Breast epithelium (tissue), 4 donors: ENCODE measurements at regions not wholly inside any gene's neighbourhood (a gene's known extent, or its start where the extent isn't known, plus 50 kb on each side); places are given as distances from the start of the nearest gene placed in this dataset.
A peak's percentile ranks its signal among the peaks of the same experiment; 100 is the strongest.

Experiments used
- DNase-seq, 2 donors: peaks; one replicate each; pipeline ENCODE4 v3.0.0-alpha.2; 2019; ENCODE audit warnings: low spot score in 2 of 2
- H3K27ac ChIP-seq, 2 donors: fragments of 200-600 bp; sonication (generic) in 1 of 2; one replicate each; pipeline ENCODE4 v1.5.1; 2016 to 2019; ENCODE audit warnings: mild to moderate bottlenecking in 1 of 2
- H3K27me3 ChIP-seq, 2 donors: fragments of 200-600 bp; sonication (generic) in 1 of 2; one replicate each; pipeline versions ENCODE4 v1.5.1 to v1.6.0; 2017 to 2019; ENCODE audit warnings: control low read depth in 1 of 2, mild to moderate bottlenecking in 1 of 2
- H3K36me3 ChIP-seq: fragments of 200-600 bp; one replicate; pipeline ENCODE4 v1.5.1; 2019
- H3K4me1 ChIP-seq, 2 donors: fragments of 200-600 bp; sonication (generic); one replicate each; pipeline ENCODE4 v1.5.1; 2016 to 2019; ENCODE audit warnings: control low read depth in 1 of 2
- H3K4me3 ChIP-seq, 3 donors: fragments of 200-600 bp; sonication (generic); 1 replicate in 2 of 3; 2 replicates in 1 of 3; pipeline ENCODE4 v1.5.1; 2016 to 2019; ENCODE audit warnings: mild to moderate bottlenecking in 3 of 3, moderate library complexity in 2 of 3
- H3K9me3 ChIP-seq, 2 donors: fragments of 200-600 bp; sonication (generic) in 1 of 2; one replicate each; pipeline ENCODE4 v1.5.1; 2016 to 2019; ENCODE audit warnings: control low read depth in 1 of 2
- POLR2A ChIP-seq: fragments of 450-650 bp; IDR thresholded peaks from one replicate; pipeline ENCODE4 v1.6.1; 2016; ENCODE audit warnings: antibody characterized with exemption, mild to moderate bottlenecking, moderate library complexity
- POLR2AphosphoS5 ChIP-seq, 3 donors: sonication (generic); formaldehyde crosslinking; IDR thresholded peaks; one replicate each; pipeline ENCODE4 v1.6.1; 2017; ENCODE audit warnings: antibody characterized with exemption in 3 of 3
- intact Hi-C: fragments of 100-400 bp; cut with DNase I; formaldehyde crosslinking; loops from one replicate; pipeline ENCODE4 v1.15.1; 2023; ENCODE audit warnings: low total_unique reads
- TF ChIP-seq, protein P1 (sequence below), 3 donors: fragments of 450-650 bp; IDR thresholded peaks; one replicate each; pipeline ENCODE4 v1.5.1; 2016 to 2017; ENCODE audit warnings: antibody characterized with exemption in 3 of 3, mild to moderate bottlenecking in 3 of 3, moderate library complexity in 3 of 3

DNA sequence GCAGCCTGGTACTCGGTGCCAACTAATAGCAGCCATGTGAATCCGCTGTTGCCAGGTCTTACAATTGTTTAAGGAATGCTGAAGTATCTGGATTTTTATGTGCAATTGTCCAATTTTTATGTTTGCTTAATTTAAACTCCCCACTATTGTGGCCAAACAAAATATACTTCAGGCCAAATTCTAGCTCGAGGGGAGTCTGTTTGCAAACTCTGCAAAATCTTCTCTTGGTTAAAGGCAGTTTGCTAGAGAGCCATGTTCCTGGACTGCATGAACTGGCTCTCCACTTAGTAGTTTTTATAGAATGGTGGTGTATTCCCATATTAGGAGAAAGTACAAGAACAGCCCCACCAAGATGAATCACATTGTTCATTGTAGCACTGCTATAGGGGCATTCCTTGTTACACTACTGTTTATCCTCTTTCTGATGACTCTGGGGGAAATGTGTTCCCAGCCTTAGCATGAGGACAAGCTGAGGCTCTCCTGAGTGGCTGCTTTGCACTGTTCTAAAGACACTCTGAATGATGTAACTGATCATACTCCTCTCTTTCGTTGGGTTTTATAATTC, 178.0 kb upstream of the GLI3 start:
- Histone ChIP-seq H3K9me3 (no peaks in the 10 kb centered on the region), H3K4me1 (no peaks in the 10 kb centered on the region), H3K4me3 (no peak overlapping the region), H3K36me3 (no peaks in the 10 kb centered on the region), H3K27me3 (no peaks in the 10 kb centered on the region), H3K27ac (no peak overlapping the region)
- DNase-seq = no peak
- intact Hi-C loops = no loop called here
- TF ChIP-seq POLR2A = no peak
- TF ChIP-seq, protein P1, sequence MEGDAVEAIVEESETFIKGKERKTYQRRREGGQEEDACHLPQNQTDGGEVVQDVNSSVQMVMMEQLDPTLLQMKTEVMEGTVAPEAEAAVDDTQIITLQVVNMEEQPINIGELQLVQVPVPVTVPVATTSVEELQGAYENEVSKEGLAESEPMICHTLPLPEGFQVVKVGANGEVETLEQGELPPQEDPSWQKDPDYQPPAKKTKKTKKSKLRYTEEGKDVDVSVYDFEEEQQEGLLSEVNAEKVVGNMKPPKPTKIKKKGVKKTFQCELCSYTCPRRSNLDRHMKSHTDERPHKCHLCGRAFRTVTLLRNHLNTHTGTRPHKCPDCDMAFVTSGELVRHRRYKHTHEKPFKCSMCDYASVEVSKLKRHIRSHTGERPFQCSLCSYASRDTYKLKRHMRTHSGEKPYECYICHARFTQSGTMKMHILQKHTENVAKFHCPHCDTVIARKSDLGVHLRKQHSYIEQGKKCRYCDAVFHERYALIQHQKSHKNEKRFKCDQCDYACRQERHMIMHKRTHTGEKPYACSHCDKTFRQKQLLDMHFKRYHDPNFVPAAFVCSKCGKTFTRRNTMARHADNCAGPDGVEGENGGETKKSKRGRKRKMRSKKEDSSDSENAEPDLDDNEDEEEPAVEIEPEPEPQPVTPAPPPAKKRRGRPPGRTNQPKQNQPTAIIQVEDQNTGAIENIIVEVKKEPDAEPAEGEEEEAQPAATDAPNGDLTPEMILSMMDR (IDR thresholded peaks at IDR 0.05) = no peak
- no peak for TF ChIP-seq POLR2AphosphoS5 (IDR thresholded peaks at IDR 0.05)

DNA sequence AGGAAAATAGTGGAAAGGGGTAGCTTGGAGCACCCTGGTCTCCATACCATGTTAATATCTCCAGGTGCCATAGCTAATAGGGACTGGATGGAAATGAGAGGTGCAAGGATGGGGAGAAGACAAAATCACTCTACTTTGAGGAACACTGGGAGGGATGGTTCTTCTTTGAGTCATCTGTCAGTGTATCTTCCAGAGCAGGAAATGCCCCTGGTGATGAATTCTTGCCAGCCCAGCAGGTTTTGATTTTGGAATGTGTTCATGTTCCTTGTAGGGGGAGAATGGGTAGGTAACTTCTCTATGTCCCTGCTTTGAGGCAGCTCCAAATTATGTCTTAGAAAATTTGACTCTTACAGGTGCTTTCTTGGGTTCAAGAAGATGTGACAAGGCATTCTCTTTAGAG, 177.0 kb upstream of the GLI3 start:
- TF ChIP-seq POLR2A (no peak), POLR2AphosphoS5 (IDR thresholded peaks at IDR 0.05) (no peak)
- TF ChIP-seq, protein P1 (IDR thresholded peaks at IDR 0.05) = no peak
- intact Hi-C loops = no loop called here
- no peaks in the 10 kb centered on the region for H3K9me3 ChIP-seq
- H3K36me3 ChIP-seq = no peaks in the 10 kb centered on the region
- no peaks in the 10 kb centered on the region for H3K27me3 ChIP-seq
- H3K4me3 ChIP-seq = no peak overlapping the region
- H3K27ac ChIP-seq = no peak overlapping the region
- H3K4me1 ChIP-seq = no peaks in the 10 kb centered on the region
- peak in 1 of 2 donors; percentile 26 for DNase-seq

DNA sequence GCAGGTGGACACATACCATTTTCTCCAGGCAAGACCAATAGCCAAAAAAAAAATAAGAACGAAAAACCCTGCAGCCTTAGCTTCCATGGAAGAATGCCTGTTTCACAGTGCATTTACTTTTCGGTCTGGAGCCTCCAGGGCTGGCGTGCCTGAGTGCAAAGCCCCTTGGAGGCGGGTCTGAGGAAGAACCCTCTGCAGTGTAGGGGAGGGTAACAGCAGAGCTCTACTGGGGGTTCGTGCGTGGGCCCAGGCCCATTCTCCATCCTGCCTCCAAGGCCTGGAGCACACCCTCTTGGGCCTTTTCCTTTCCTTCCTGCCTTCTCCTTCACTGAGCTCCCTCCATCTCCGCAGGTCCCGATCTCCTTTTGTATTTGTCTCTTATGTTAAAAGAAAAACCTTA, 172.3 kb upstream of the GLI3 start:
- H3K27me3 ChIP-seq = no peaks in the 10 kb centered on the region
- no peaks in the 10 kb centered on the region for H3K9me3 ChIP-seq
- DNase-seq = no peak
- H3K27ac ChIP-seq = no peak overlapping the region
- TF ChIP-seq, protein P1 (IDR thresholded peaks at IDR 0.05) = no peak
- TF ChIP-seq POLR2A = no peak
- TF ChIP-seq POLR2AphosphoS5 (IDR thresholded peaks at IDR 0.05) = no peak
- H3K36me3 ChIP-seq = no peaks in the 10 kb centered on the region
- no peaks in the 10 kb centered on the region for H3K4me1 ChIP-seq
- intact Hi-C loops = no loop called here
- H3K4me3 ChIP-seq = no peak overlapping the region

DNA sequence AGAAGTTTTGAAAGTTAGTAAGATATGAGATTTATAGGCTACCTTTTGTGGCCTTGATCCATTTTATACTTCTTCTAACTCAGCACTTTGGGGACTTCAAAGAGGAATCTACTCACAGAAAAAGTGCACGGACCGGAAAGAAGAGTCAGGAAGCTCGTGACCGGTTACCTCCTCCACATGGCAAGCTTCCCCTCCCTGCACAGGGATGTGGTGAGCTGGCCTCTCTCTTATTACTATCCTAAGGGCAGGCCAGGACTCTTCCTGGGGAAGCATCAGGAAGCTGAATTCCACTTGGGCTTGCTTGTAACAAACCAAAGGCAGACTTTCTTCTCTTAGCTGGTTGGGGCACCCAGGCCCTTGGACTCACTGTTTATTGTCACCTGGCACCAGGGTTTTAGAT, 170.8 kb upstream of the GLI3 start:
- Histone ChIP-seq H3K27ac (no peak overlapping the region), H3K4me1 (no peaks in the 10 kb centered on the region), H3K9me3 (no peaks in the 10 kb centered on the region), H3K36me3 (no peaks in the 10 kb centered on the region), H3K4me3 (no peak overlapping the region), H3K27me3 (no peaks in the 10 kb centered on the region)
- no peak for DNase-seq
- intact Hi-C loops = no loop called here
- no peak for TF ChIP-seq POLR2AphosphoS5 (IDR thresholded peaks at IDR 0.05)
- TF ChIP-seq POLR2A = no peak
- TF ChIP-seq, protein P1 (IDR thresholded peaks at IDR 0.05) = no peak

DNA sequence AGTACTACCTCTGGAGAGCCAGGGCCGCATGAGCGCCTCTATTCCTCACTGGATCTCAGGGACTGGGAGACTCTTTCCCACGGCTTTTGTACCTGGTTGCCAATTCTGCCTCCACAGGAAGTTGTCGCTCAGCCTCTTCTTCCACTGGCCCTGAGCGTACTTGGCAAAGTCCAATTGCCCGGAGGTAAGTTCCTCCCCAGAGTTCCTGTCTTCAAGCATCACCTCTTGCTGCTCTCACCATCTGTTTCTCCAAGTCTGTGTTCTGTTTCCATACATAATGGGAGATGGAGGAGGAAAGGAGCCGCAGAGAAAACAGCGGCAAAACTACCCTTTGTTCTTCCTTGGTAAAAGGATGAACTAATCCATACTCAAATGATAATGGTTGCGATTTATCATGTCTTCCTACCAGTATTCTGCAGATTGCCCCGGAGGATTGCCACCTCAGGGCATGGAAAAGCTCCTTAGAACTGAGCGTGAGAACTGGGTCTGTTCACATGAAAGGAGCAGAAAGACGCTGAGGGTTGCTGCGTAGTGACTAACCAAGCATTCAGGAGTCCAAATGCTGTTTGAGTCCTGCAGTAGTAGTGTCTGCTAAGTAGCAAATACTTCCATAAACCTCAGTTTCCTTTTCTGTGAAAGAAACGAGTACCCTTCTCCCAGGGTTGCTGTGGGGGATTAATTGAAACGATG, 170.2 kb upstream of the GLI3 start:
- no peak for TF ChIP-seq POLR2AphosphoS5 (IDR thresholded peaks at IDR 0.05)
- no peak for TF ChIP-seq POLR2A
- TF ChIP-seq, protein P1 (IDR thresholded peaks at IDR 0.05) = no peak
- no peak for DNase-seq
- H3K27ac ChIP-seq = no peak overlapping the region
- H3K36me3 ChIP-seq = no peaks in the 10 kb centered on the region
- no peaks in the 10 kb centered on the region for H3K9me3 ChIP-seq
- H3K4me1 ChIP-seq = no peaks in the 10 kb centered on the region
- no peaks in the 10 kb centered on the region for H3K27me3 ChIP-seq
- intact Hi-C loops = no loop called here
- no peak overlapping the region for H3K4me3 ChIP-seq
